ENCODE measurements at regions not wholly inside any gene's neighbourhood (a gene's known extent, or its start where the extent isn't known, plus 50 kb on each side); places are given as distances from the start of the nearest gene placed in this dataset.

DNA sequence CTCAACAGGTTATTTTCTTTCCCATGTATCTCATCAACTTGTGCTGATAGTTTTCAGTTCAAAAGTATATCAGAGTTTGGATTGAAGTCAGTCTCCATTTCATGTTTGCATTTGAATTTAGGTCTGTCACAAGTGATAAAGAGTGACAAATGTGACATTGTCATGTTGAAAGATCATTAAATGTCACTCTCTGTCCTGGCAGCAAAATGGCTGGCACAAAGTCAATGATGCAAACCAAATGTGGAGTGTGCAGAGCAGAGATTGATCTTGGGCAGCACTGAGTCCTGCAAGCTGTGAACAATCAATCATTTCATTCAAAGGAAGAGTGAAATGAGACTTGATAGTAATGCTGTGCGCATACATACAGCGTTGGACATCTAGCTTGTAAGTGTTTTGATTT lies 421.8 kb upstream of the CDH7 start:
- TF ChIP-seq, protein P1, sequence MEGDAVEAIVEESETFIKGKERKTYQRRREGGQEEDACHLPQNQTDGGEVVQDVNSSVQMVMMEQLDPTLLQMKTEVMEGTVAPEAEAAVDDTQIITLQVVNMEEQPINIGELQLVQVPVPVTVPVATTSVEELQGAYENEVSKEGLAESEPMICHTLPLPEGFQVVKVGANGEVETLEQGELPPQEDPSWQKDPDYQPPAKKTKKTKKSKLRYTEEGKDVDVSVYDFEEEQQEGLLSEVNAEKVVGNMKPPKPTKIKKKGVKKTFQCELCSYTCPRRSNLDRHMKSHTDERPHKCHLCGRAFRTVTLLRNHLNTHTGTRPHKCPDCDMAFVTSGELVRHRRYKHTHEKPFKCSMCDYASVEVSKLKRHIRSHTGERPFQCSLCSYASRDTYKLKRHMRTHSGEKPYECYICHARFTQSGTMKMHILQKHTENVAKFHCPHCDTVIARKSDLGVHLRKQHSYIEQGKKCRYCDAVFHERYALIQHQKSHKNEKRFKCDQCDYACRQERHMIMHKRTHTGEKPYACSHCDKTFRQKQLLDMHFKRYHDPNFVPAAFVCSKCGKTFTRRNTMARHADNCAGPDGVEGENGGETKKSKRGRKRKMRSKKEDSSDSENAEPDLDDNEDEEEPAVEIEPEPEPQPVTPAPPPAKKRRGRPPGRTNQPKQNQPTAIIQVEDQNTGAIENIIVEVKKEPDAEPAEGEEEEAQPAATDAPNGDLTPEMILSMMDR (IDR thresholded peaks at IDR 0.05) = no peak
- no peak for TF ChIP-seq POLR2A (IDR thresholded peaks at IDR 0.05)

All from Peyer's patch (tissue), 4 donors.